NCI-H128 (cell line): ENCODE measurements at regions not wholly inside any gene's neighbourhood (a gene's known extent, or its start where the extent isn't known, plus 50 kb on each side); places are given as distances from the start of the nearest gene placed in this dataset.

Experiments used
- DNase-seq: peaks from one replicate; lab custom pipeline; 2025; ENCODE audit not compliant: unreplicated experiment; lab: John Stamatoyannopoulos, UW

DNA sequence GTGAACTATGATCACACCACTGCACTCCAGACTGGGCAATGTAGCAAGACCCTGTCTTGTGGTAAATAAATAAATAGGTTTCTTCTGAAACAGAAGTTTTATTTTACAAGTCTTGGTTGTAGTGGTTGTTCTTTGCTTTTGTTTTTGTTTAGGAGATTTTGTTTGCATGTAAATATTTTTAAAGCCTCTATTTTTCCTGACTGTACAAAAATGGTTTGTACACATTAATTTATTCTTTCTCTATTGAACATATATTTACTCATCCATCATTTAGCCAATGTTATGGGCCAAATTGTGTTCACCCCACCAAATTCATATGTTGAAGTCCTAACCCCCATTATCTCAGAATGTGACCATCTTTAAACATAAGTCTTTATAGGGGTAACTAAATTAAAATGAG lies 580.1 kb downstream of the EPHA4 start:
- no peak for DNase-seq

DNA sequence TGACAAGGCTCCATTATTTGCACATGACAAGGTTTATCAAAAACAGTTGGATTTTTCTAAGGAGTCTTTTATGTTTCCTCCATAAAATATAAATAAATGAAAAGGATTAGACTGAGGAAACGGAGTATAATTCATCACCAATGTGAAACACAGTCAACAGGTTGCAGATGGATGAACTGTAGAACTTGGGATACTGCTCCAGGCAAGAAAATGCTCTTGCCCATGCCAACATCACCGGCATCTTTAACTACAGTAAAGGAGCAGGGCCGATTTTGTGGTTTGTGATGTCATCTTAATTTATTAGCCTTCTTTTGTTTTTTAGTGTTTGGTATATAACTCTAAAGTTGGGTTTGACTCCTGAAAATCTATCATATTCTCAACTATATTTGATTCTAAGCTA lies 577.3 kb downstream of the EPHA4 start:
- DNase-seq: no peak

DNA sequence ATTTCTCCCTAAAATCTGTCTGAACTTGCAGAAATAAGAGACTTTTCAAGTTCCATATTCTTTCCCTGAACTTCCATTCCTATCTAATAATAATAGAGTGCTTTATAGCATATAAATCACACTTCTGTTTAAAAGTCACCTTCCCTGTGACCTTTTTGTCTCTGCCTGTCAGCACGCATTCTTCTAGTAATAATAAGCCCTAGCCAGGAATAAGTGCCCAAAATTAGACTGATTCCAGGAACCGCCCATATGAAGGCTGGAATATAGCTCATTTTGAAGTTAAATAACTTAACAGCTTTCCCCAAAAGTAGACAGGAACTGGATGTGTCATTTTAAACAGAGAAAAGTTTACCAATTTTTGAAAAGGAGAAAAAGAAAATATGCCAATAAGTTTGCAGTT lies 576.5 kb downstream of the EPHA4 start:
- no peak for DNase-seq

DNA sequence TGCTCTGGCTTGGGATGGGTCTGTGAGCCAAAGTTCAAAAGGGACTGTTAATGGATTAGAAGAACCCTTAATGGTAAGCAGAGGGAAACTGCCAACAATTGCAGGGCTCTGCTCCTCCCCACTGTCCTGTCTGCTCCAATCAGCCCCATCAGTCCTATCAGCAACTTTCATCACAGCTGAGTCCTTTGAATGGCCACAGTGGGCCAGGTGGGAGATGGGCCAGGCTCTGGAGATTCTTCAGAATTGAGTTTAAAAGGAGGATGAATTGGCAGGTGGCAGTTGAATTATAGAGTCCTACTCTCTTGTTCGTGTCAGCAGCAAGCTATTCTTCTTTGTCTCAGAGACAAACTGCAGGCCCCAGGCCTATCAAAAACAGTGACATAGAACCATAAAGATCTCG lies 573.9 kb downstream of the EPHA4 start:
- DNase-seq: no peak

DNA sequence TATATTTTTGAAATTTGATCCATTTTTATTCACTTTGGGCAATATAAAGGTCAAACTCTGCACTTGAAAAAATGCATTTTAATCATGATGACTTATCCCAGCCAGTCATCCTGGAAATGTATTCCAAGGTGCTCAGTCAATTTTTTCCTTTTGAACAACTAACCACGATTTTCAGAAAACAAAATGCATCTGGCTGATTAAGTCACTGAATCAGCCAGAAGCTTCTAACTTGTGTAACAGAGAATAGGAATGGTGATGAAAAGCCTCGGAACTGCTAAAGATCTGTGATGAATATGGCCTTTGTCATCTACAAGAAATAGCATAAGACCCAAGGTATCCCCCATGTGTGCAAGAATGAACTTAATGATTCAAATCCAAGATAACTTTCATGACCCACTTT lies 572.7 kb downstream of the EPHA4 start:
- no peak for DNase-seq

DNA sequence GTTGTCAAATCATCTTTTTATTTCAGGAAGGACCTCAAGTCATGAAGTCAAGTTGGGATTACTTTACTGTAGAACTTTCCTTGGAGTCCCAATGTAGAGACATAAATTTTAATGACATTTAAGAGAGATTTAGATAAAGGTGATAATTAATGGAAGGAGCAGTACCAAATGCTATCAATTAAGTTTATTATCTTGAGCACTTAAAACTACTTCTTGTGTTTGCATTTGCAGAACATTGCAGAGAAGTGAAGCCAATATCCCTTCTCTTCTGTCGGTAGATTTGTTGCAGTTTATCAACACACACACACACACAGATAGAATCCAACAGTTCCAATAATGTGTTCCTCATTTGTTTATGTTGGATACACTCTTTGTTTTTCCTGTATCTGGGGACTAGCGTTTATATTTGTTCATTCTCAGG lies 570.7 kb downstream of the EPHA4 start:
- no peak for DNase-seq

DNA sequence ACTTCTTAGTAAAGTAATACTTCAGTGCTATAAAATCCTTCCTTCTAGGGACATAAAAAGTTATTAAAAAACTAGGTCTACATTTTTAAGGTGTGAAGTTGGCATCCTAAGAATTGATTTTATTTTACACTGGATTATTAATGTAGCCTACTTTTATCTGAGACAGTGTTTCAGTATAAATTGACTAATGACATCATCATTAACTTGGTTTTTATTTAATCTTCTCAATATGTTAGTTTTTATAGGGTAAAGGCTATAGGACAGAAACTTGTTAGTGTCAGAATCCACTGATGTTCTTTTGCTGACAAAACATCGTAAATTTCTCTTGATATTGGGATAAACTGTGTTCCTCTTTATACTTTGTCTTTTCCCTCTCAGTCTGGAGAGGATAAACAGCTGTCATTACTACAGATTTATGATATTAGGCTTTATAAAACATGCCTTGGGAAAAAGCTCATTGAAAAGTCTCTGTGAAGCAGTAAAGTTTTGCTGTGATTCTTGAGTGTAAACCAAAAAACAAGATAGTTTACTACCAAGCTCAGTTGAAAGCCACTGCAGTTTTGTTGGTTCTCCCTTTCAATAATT lies 569.9 kb downstream of the EPHA4 start:
- no peak for DNase-seq

DNA sequence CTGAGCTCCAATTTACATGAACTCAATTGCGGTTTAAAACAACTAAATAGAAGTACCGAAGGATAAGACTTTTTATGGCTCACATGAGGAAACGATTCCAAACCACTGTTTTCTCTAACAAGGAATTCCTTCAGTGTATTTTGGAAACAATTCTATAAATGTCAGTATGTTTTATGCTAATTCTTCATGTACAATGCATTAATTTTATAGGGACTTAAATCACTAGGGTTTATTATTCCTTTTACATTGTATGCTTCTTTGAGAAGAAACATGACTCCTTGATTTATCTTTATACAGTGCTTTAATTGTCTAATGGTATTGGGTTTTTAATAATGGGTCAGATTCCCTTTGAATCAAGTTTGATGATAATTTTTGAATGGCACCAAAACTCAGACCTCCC lies 566.8 kb downstream of the EPHA4 start:
- DNase-seq: no peak

DNA sequence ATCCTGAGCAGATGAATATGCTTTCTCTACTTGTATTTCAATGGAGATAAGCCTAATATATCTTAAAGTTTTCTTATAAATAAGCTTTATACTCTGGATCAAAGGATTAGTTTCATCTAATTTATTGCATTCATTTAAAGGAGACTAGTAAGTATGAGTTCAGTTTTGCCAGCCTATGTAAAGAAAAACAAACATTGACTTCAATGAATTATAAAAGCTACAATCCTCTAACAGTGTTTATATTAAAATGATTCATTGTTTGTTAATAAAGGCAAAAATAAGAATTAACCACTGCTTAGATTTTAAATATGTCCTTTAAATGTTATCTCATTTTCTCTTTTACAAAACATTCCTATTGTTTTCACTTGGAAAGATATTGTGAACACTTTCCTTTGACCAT lies 566.0 kb downstream of the EPHA4 start:
- DNase-seq: no peak

DNA sequence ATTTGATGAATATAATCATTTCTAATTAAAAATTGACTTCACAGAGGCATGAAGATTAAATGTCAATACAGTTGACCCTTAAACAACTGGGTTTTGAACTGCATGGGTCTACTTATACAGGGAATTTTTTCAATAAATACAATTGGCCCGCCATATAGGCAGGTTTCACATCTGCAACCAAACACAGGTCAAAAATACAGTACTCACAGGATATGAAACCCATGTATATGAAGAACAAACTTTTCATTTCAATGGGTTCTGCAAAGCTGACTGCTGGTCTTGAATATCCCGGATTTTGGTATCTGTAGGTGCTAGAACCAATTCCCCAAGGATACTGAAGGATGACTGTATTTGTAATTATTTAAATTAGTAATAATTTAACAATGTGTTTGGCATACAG lies 555.6 kb downstream of the EPHA4 start:
- no peak for DNase-seq

DNA sequence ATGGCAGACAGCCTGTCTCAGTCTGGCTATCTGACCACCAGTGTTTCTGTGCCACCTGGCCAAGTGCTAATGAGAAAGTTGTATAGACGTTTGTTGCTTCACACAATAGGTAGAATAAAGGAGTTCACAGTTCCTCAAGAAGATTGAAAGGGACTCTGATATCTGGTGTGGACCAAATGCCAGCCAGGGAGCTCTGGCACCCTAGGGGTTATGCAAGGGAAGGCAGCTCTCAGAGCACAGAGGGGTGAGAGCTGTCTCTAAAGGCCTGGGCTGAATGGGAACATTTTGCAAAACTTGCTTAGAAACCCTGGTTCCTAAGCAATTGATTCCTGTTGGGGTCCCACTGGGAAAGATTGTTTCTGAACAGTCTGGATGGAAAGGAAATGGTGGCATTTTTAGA lies 553.8 kb downstream of the EPHA4 start:
- no peak for DNase-seq

DNA sequence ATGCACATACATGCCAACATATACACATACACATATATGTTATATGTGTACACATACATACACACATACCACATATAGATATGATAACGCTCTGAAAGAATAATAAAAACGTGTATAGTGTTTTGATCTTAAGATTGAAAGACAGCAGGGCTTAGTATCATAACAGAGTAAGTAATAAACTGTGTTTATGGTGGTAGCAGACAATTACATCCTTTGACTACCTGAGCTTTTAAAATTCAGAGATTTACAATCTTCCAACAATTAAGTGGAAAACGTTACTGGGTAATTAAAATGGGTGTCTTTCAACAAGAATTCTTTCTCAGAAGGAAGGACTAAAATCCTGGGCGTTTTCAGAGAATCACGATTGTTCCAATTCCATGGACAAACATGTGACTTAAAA lies 552.4 kb downstream of the EPHA4 start:
- no peak for DNase-seq

DNA sequence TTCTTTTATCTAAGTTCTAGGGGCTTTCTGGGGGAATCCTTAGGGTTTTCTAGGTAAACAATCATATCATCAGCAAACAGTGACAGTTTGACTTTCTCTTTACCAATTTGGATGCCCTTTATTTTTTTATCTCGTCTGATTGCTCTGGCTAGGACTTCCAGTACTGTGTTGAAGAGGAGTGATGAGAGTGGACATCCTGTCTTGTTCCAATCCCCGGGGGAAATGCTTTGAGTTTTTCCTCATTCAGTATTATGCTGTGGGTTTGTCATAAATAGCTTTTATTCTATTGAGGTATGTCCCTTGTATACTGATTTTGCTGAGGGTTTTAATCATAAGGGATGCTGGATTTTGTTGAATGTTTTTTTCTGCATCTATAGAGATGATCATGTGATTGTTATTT lies 549.5 kb downstream of the EPHA4 start:
- DNase-seq: no peak

DNA sequence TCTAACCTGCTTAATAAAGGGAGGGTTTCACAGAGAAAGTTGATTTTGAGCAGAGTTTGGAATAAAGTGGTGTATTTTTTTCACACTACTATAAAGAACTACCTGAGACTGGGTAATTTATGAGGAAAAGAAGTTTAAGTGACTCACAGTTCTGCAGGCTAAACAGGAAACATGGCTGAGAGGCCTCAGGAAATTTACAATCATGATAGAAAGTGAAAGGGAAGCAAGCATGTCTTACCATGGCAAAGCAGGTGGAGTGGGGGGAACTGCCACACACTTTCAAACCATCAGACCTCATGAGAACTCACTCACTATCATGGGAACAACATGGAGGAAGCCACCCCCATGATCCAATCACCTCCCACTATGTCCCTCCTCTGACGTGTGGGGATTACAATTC lies 546.7 kb downstream of the EPHA4 start:
- no peak for DNase-seq

DNA sequence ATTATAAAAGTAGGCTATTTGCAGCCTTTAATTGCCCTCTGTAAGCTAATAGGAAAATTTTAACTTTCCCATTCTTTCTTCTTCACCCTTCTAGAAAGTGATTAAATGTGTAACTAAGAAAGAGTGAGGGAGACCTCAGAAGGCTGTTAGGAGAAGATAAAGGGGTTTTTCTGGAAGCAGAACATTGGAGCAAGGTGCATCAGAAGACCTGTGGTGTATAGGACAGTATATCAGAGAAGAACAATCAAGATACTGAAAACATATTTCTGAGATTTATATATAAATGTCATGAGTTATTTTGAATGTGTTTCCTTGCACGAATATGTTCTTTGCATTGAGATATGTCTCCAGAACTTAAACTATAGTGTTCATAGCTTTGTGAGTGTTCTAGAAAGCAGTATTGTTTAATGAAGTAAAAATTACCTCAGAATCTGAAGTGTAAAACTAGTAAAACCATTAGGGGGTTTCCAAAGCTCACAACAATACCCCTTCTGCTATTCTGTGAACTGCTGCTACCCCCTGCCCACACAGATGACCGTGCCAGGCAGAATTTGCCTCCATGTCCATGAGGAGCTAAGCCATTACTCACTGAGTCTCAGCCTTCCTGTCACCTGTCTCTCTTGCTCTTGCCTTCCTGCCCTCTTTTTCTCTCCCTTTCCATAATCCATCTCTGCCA lies 537.9 kb downstream of the EPHA4 start:
- DNase-seq: no peak

DNA sequence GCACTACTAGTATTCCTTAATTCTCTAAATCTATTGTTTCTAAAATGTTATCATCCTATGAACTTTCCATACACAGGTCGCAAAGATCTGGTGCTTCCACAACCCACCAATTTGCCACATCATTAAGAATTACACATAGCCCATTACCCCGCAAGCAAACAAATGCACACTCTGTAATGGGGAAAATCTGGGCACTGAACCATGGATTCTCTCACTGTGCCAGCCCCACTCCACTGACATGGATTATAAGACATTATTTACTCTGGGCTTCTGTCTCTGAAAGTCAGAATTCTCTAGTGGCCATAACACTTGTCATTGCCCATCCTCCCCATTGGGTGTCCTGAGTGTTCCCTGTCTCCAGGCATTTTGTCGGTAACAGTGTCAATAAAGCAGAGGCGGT lies 537.1 kb downstream of the EPHA4 start:
- DNase-seq: no peak

DNA sequence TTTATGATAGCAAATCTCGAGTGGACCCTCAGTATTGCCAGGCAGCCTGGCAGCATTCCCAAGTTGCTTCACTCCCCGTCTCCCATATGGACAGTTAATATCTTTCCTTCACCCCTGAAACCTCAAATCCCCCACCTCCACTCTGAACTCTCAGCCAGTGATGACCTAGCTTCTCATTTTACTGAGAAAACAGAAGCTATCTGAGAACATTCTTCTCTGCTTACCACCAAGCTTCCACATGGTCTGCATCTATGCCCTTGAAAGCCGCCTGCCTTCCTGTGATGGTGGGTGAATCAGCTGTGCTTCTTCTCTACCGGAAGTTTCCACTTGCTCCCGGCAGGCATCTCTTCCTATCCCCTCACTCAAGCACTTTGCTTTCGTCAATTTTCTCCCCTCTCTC lies 529.2 kb downstream of the EPHA4 start:
- DNase-seq: no peak

DNA sequence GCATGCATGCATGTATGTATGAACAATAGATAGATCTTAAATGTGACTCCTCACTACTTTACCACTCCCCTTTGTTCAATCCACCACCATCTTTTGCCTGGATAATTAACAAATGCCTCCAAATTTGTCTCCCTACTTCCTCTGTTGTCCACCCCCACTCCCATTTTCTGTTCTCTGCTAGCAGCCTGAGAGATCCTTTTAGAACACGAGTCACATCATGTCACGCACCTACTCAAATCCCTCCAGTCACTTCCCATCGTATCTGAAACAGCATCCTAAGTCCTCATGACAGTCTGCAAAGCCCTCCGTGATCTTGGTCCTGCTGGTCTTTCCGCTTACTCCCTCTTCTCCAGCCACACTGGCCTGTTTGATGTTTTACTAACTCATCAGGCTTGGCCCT lies 527.3 kb downstream of the EPHA4 start:
- DNase-seq: no peak

DNA sequence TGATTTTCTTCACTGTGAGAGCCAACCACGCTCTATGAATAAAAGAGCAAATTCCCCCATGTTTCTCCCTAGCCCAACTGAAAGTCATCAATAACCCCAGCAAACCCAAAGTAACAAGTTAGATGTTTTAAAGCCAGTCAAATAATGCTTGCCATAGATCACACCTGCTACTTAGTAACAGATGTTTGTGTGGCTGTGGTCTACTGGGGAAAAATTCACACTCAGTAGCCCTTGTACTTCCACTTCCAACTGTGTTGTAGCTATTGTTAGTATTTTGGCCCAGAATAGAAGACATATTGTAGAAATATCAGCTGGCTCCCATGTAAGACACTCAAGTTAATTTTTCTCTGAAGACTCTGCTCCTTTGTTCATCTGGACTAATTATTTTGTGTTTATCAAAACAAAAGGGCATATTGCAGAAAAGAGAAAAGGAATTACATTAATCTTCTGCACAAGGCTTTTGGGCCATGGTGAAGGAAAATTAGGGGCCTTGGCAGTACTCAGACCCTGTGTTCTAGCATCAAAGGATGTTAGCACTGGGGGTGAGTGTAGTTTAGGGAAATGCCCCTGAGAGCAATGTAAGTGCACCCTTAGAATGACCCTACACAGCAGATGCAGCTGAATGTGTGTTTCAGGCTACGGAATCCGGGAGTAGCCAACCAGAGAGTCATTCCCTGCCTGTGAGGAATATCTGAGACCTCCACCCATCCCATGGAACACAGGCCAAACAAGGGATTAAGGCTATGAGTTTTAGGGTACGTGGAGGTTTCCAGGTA lies 521.9 kb downstream of the EPHA4 start:
- DNase-seq: no peak

DNA sequence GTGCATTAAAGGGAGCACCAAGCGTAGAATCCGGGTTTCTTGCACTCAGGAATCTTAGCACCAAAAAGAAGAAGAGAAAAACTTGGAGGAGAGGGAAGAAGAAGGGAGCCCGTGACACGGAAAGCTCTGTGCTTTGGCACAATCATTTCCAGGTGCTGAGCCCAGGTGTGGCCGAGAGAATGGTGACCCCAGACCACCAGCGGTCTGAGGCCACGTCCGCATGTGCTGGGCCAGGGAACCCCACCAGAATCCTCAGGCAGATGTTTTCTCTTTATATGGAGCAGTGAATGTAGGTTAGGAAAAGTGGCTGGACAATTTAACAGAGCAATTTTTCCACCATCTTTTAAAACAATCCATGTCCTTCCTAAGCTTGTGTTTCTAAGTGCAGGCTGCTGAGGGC lies 520.9 kb downstream of the EPHA4 start:
- DNase-seq: no peak

DNA sequence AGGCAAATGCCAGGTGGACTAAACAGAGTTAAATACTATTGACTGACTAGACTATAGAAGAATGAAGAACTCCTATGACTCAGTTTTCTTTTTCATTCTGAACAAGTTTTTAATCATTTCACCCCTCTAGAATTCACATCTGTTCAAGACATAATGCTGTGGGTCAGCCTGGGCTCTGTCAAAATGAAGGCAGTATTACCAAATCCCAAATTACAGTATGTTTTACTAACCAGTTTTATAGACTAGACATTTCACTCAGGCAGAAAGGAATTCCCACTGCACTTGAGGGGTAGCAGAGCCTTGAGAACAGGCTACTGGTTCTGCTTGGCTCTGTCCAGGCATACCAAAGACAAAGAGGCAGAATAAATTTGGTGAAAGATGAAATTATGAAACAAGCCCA lies 511.7 kb downstream of the EPHA4 start:
- no peak for DNase-seq

DNA sequence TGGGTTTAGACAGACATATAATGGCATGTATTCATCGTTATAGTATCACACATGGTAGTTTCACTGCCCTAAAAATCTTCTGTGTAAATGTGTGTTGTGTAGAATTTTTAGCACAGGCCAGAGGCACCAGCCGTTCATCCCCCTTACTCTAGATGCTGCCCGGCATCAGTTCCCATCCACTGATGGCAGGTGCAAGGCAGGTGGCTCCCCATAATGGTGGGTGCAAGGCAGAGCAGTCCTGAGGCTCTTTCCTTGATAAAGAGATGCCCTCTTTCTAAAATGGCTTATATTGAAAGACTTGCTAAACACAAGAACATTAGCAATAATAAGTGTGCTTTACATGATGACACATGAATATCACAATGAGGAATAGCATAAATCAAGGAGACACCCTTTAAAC lies 508.5 kb downstream of the EPHA4 start:
- no peak for DNase-seq
